Heart left ventricle (tissue), 16 donors: ENCODE measurements at regions not wholly inside any gene's neighbourhood (a gene's known extent, or its start where the extent isn't known, plus 50 kb on each side); places are given as distances from the start of the nearest gene placed in this dataset.

ENCODE experiments used
- ATAC-seq, 4 donors: fragments of 200-7000 bp; cut with Tn5 transposase; one replicate each; pipeline ENCODE4 v1.9.1; 2020 to 2022; ENCODE audit warnings: moderate library complexity in 4 of 4, mild to moderate bottlenecking in 3 of 4, moderate number of reproducible peaks in 1 of 4
- DNase-seq, 5 donors: peaks; one replicate each; pipeline ENCODE4 v3.0.0-alpha.2; 2020
- H3K27ac ChIP-seq, 12 donors: fragments of 200-600 bp; sonication (generic) in 4 of 12; one replicate each; pipeline versions ENCODE4 v1.5.0 to v1.8.0; 2016 to 2022; ENCODE audit warnings: mild to moderate bottlenecking in 2 of 12
- H3K27me3 ChIP-seq, 9 donors: fragments of 200-600 bp; sonication (generic) in 2 of 9; one replicate each; pipeline versions ENCODE4 v1.5.1 to v1.8.0; 2016 to 2022; ENCODE audit warnings: mild to moderate bottlenecking in 3 of 9
- H3K36me3 ChIP-seq, 9 donors: fragments of 200-600 bp; sonication (generic) in 2 of 9; one replicate each; pipeline versions ENCODE4 v1.5.0 to v1.8.0; 2018 to 2022; ENCODE audit warnings: mild to moderate bottlenecking in 2 of 9
- H3K4me1 ChIP-seq, 12 donors: fragments of 200-600 bp; sonication (generic) in 4 of 12; one replicate each; pipeline versions ENCODE4 v1.5.0 to v1.8.0; 2016 to 2022; ENCODE audit warnings: mild to moderate bottlenecking in 3 of 12
- H3K4me3 ChIP-seq, 12 donors: fragments of 200-600 bp; sonication (generic) in 4 of 12; one replicate each; pipeline versions ENCODE4 v1.5.0 to v1.8.0; 2017 to 2022; ENCODE audit warnings: mild to moderate bottlenecking in 9 of 12, moderate library complexity in 4 of 12
- H3K9me3 ChIP-seq, 12 donors: fragments of 200-600 bp; sonication (generic) in 4 of 12; one replicate each; pipeline versions ENCODE4 v1.5.0 to v1.8.0; 2016 to 2022; ENCODE audit warnings: mild to moderate bottlenecking in 1 of 12
- CTCF ChIP-seq, 12 donors: fragments of 200-600 bp; sonication (generic) in 4 of 12; IDR thresholded peaks; one replicate each; pipeline versions ENCODE4 v1.5.0 to v1.8.0; 2018 to 2022; ENCODE audit warnings: antibody characterized with exemption in 12 of 12, mild to moderate bottlenecking in 5 of 12
- POLR2A ChIP-seq, 2 donors: fragments of 450-650 bp; IDR thresholded peaks; one replicate each; pipeline ENCODE4 v1.6.1; 2017; ENCODE audit warnings: antibody characterized with exemption in 2 of 2, mild to moderate bottlenecking in 2 of 2, moderate library complexity in 2 of 2
- WGBS, 4 donors: extraction: QIAGEN DNeasy Blood & Tissue Kit in 2 of 4; methylation state at CpG; one replicate each; pipeline versions ENCODE4 v1.1.5 to v1.1.7; 2013 to 2018; 5-methylcytosine and 5-hydroxymethylcytosine counted together
- intact Hi-C, 10 donors: fragments of 100-400 bp; cut with DNase I; formaldehyde crosslinking; loops; one replicate each; pipeline versions ENCODE4 v1.11.1 to v1.14.2; 2022
- donor health status: ischemic (EF 13 %, LVEDD 7.1; RV severe dilation, severe dysfunction).
- donor health status: healthy with polysubstance abuse.
- donor health status: DM: no; HTN: yes; CAD: no.
- donor health status: DM: no; HTN: no; CAD: no.
- donor health status: ischemic (EF 25% LVEDD 6.9; RV normal size, moderate dysfunction).
- donor health status: ischemic (EF 25% LVEDD 5.7; RV mildly dilated, moderate dysfunction).
- donor health status: healthy.
- donor health status: DM: yes; HTN: yes; CAD: no.
- donor health status: ischemic (EF 35%, LVEDD 5.7; RV mildly dilated, moderate dysfunction).
- donor health status: nonischemic (EF 11% LVEDD 7.7; RV severe dilation, severe dysfunction).
- donor health status: DM: yes; HTN: yes; CAD: no.
- donor health status: PGD.
- donor health status: ischemic (EF 29% LVEDD 5.4; RV normal size, mild dysfunction).
- donor health status: nonischemic (EF 23%, LVEDD 6.1; RV moderate dilation, normal function).

GRCh38 chr7:41065663-41066062 is 637.2 kb downstream of the INHBA start:
- DNase-seq, result no peak
- Histone ChIP-seq H3K4me1 (no peaks in the 10 kb centered on the region), H3K27ac (no peak overlapping the region), H3K36me3 (no peaks in the 10 kb centered on the region), H3K27me3 (no peaks in the 10 kb centered on the region), H3K4me3 (no peak overlapping the region), H3K9me3 (no peaks in the 10 kb centered on the region)
- ATAC-seq, result no peak
- intact Hi-C loops, result no loop called here
- 95 to 99% (median 97%) methylated on average over 4 of the region's 4 CpGs for WGBS, 4 donors
- no peak for TF ChIP-seq CTCF (IDR thresholded peaks at IDR 0.05)
- no peak for TF ChIP-seq POLR2A (IDR thresholded peaks at IDR 0.05)

- Histone ChIP-seq H3K36me3 (no peaks in the 10 kb centered on the region), H3K9me3 (no peaks in the 10 kb centered on the region), H3K27me3 (no peaks in the 10 kb centered on the region), H3K4me1 (no peaks in the 10 kb centered on the region), H3K4me3 (no peak overlapping the region), H3K27ac (no peak overlapping the region)
- ATAC-seq (no peak), DNase-seq (no peak)
- intact Hi-C loops, result no loop called here
- TF ChIP-seq CTCF (IDR thresholded peaks at IDR 0.05) (no peak), POLR2A (IDR thresholded peaks at IDR 0.05) (no peak)
- WGBS, 4 donors, result 61 to 69% (median 62%) methylated on average over 4 of the region's 4 CpGs
Measured at GRCh38 chr7:41063116-41063515, 639.8 kb downstream of the INHBA start.

GRCh38 chr7:41060796-41061195 is 642.1 kb downstream of the INHBA start:
- ATAC-seq, result no peak
- no peaks in the 10 kb centered on the region for H3K27me3 ChIP-seq
- 78 to 86% (median 81%) methylated on average over 6 of the region's 6 CpGs for WGBS, 4 donors
- DNase-seq, result no peak
- H3K4me1 ChIP-seq, result no peaks in the 10 kb centered on the region
- peaks cover 0 to 9% (median 0%) of the 10 kb centered on the region in 12 donors for H3K9me3 ChIP-seq
- intact Hi-C loops, result no loop called here
- H3K4me3 ChIP-seq, result no peak overlapping the region
- TF ChIP-seq CTCF (IDR thresholded peaks at IDR 0.05), result no peak
- no peak for TF ChIP-seq POLR2A (IDR thresholded peaks at IDR 0.05)
- no peak overlapping the region for H3K27ac ChIP-seq
- H3K36me3 ChIP-seq, result no peaks in the 10 kb centered on the region

- no peaks in the 10 kb centered on the region for H3K36me3 ChIP-seq
- peaks cover 0 to 9% (median 0%) of the 10 kb centered on the region in 12 donors for H3K9me3 ChIP-seq
- TF ChIP-seq POLR2A (IDR thresholded peaks at IDR 0.05), result no peak
- TF ChIP-seq CTCF (IDR thresholded peaks at IDR 0.05), result no peak
- H3K27me3 ChIP-seq, result no peaks in the 10 kb centered on the region
- DNase-seq (no peak), ATAC-seq (no peak)
- no peak overlapping the region for H3K4me3 ChIP-seq
- 79 to 91% (median 86%) methylated on average over 4 of the region's 4 CpGs for WGBS, 4 donors
- H3K4me1 ChIP-seq, result no peaks in the 10 kb centered on the region
- H3K27ac ChIP-seq, result no peak overlapping the region
- intact Hi-C loops, result no loop called here
Measured at GRCh38 chr7:41059796-41060195, 643.1 kb downstream of the INHBA start.
